PFSK-1 (cell line): ENCODE measurements at regions not wholly inside any gene's neighbourhood (a gene's known extent, or its start where the extent isn't known, plus 50 kb on each side); places are given as distances from the start of the nearest gene placed in this dataset.

Source experiments
- POLR2AphosphoS5 ChIP-seq: IDR thresholded peaks from 2 replicates; pipeline ENCODE4 v1.6.1; 2012; ENCODE audit warnings: low read depth, mild to moderate bottlenecking, control low read depth, low read length, moderate library complexity
- REST ChIP-seq, 2 experiments: IDR thresholded peaks; 2 replicates each; pipeline versions ENCODE4 v1.6.1 to v1.8.0; 2011 to 2012; ENCODE audit warnings: low read depth in 2 of 2, low read length in 2 of 2, control low read depth in 1 of 2, inconsistent platforms in 1 of 2, mild to moderate bottlenecking in 1 of 2, moderate library complexity in 1 of 2; ENCODE audit not compliant: insufficient read depth in 1 of 2
- SIN3A ChIP-seq: IDR thresholded peaks from 2 replicates; pipeline ENCODE4 v1.6.1; 2012; ENCODE audit warnings: mild to moderate bottlenecking, low read length, moderate library complexity, borderline replicate concordance; ENCODE audit not compliant: insufficient read depth
- TAF1 ChIP-seq: IDR thresholded peaks from 2 replicates; pipeline ENCODE4 v1.6.1; 2012; ENCODE audit warnings: low read length, control low read depth, borderline replicate concordance; ENCODE audit not compliant: insufficient read depth

GRCh38 chr5:89407054-89407453 is 524.1 kb upstream of the MEF2C start:
- TF ChIP-seq POLR2AphosphoS5 (no peak), REST (IDR thresholded peaks at IDR 0.05; ENCODE audit: insufficient read depth in 1 of 2, low read depth in 2 of 2, low read length in 2 of 2) (no peak), TAF1 (no peak), SIN3A (no peak)
